ENCODE measurements at regions not wholly inside any gene's neighbourhood (a gene's known extent, or its start where the extent isn't known, plus 50 kb on each side); places are given as distances from the start of the nearest gene placed in this dataset.
"Not testable (repeated sequence)": the region's sequence is repeated elsewhere in the genome, so short reads cannot be mapped to it uniquely, and the experiment has no call there.

GRCh38 chr4:118419626-118420025, 66.8 kb upstream of the PRSS12 start:
- FAIRE-seq; POLR2A ChIA-PET (ENCODE audit: partially characterized antibody); H3K23ac ChIP-seq (ENCODE audit: insufficient read length); H2BK120ac ChIP-seq (replicated peaks; ENCODE audit: low read depth, low read length); H3K18ac ChIP-seq (ENCODE audit: extremely low read depth, low read length); H3K4me1 ChIP-seq (replicated peaks in 1 of 4; ENCODE audit: control insufficient read depth in 3 of 4, insufficient read depth in 4 of 4, low read length in 3 of 4); H4K91ac ChIP-seq (replicated peaks; ENCODE audit: insufficient read length, low read length); H2BK20ac ChIP-seq (ENCODE audit: low read length); H3K23me2 ChIP-seq (ENCODE audit: low read depth, low read length); H4K8ac ChIP-seq (ENCODE audit: extremely low read depth, insufficient read depth, low read length); DNase-seq (ENCODE audit: low read depth in 1 of 2, low spot score in 2 of 2); H4K20me1 ChIP-seq (replicated peaks in 1 of 2; ENCODE audit: control insufficient read depth in 1 of 2, insufficient read depth in 2 of 2, low read length in 2 of 2); H3K9ac ChIP-seq (replicated peaks in 1 of 4; ENCODE audit: extremely low read depth in 1 of 4, low read depth in 3 of 4, low read length in 3 of 4); H3K4ac ChIP-seq (replicated peaks; ENCODE audit: insufficient read length, low read depth, low read length); H3K36me3 ChIP-seq (ENCODE audit: control insufficient read depth in 2 of 4, insufficient read depth in 4 of 4, low read length in 3 of 4); H3K4me3 ChIP-seq (ENCODE audit: extremely low read depth in 1 of 4, insufficient read depth in 2 of 4, low read depth in 3 of 4, low read length in 4 of 4); H2BK15ac ChIP-seq (ENCODE audit: low read length); H3K14ac ChIP-seq (ENCODE audit: insufficient read length); H4K5ac ChIP-seq (ENCODE audit: insufficient read length, low read depth, low read length); H3K27me3 ChIP-seq (replicated peaks in 1 of 4; ENCODE audit: control insufficient read depth in 3 of 4, extremely low read depth in 1 of 4, insufficient read depth in 3 of 4, low read length in 3 of 4); H2AFZ ChIP-seq (ENCODE audit: low read length); H3K4me2 ChIP-seq (ENCODE audit: insufficient read depth in 1 of 2, low read depth in 2 of 2, low read length in 2 of 2); H3K79me2 ChIP-seq (ENCODE audit: control insufficient read depth in 1 of 2, insufficient read depth in 2 of 2, low read length in 2 of 2); H3K79me1 ChIP-seq (ENCODE audit: low read depth, low read length); CTCF ChIA-PET (ENCODE audit: partially characterized antibody); H3K56ac ChIP-seq (replicated peaks; ENCODE audit: insufficient read length, low read depth, low read length); H3K27ac ChIP-seq (ENCODE audit: low read depth, low read length); H3K9me3 ChIP-seq (ENCODE audit: insufficient read depth in 2 of 2, low read depth in 1 of 2, low read length in 1 of 2); H2BK12ac ChIP-seq (ENCODE audit: low read depth, low read length); H2AK5ac ChIP-seq (ENCODE audit: low read depth, low read length); H2BK5ac ChIP-seq (ENCODE audit: low read depth, low read length): not testable (repeated sequence)
- 71% methylated on average over 7 of the region's 7 CpGs; no CpG with 5 or more reads in 1 of the 2 experiments for WGBS, 2 experiments (ENCODE audit: extremely low coverage in 1 of 2, insufficient coverage in 1 of 2, insufficient read length in 1 of 2, insufficient replicate concordance in 2 of 2, low coverage in 1 of 2, low lambda C conversion rate in 2 of 2, missing lambda C conversion rate in 1 of 2)
